Skeletal muscle cell (primary cell): ENCODE measurements at regions not wholly inside any gene's neighbourhood (a gene's known extent, or its start where the extent isn't known, plus 50 kb on each side); places are given as distances from the start of the nearest gene placed in this dataset.

Source experiments
- DNase-seq: peaks from one replicate; pipeline ENCODE4 v3.0.0-alpha.2; 2010; ENCODE audit warnings: low read depth
- H3K4me3 ChIP-seq: 2 replicates; pipeline ENCODE4 v1.5.1; 2011; ENCODE audit warnings: low read depth, mild to moderate bottlenecking, control low read depth, low read length, moderate library complexity

GRCh38 chr6:114449659-114450058 is 106.8 kb upstream of the HS3ST5 start:
- H3K4me3 ChIP-seq: no peak overlapping the region
- no peak for DNase-seq

DNA sequence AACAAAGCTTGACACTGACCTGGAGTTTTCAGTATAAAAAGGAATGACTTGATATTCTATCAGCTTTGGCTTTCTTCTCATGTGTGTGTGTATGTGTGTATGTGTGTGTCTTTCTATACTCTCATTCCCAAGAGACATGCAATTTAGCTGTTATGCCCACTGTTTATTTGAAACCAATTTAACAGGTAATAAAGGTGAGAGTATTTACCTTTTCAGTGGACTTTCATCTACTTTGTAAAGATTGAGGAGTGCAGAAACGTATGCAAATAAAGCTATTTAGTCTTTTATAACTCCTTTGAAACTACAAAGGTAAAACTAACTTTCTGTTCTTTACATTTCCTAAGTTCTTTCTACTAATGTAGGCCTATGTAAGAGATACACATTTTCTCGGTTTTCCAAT is 103.5 kb upstream of the HS3ST5 start:
- H3K4me3 ChIP-seq: no peak overlapping the region
- no peak for DNase-seq

- DNase-seq: no peak
- H3K4me3 ChIP-seq: no peak overlapping the region
Observed at GRCh38 chr6:114445846-114446245, 103.0 kb upstream of the HS3ST5 start.

- DNase-seq: no peak
- H3K4me3 ChIP-seq: no peak overlapping the region
Observed at GRCh38 chr6:114439411-114439810, 96.6 kb upstream of the HS3ST5 start.

DNA sequence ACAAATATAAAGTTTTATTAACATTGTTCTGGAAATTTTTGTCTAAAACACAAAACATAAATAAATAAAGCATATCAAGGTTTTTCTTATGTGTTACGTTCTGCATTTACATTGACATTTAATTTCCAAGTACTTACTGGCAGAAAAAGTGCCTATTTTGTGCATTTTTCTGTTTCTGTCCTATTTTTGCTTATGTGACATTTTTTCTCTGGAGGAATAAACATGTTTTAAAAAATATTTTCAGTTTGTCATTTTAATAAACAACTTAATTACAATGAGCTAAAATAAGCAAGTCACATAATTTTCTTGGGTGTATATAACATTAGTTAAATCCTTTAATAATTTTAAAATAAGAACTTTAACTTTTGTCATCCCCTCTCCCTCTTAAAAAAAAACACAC is 94.4 kb upstream of the HS3ST5 start:
- no peak for DNase-seq
- H3K4me3 ChIP-seq: no peak overlapping the region

DNA sequence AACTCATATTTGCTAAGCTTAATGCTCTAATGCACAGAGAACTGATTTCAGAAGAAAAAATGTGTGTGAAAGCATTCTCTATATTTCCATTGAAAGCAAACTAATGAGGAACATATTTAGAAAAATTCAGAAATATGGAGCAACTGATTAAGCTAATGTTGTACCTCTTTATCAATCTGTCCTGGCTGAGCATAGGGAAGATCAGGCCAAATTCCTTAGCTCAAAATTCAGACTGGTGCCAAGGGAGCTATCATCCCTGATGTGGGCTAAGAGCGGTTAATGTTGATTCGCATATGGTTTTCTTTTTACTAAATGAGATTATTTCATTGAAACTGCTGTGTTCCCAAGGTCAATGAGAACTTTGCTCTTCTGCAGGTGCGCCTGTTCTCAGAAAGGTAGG is 93.9 kb upstream of the HS3ST5 start:
- H3K4me3 ChIP-seq: no peak overlapping the region
- DNase-seq: no peak

DNA sequence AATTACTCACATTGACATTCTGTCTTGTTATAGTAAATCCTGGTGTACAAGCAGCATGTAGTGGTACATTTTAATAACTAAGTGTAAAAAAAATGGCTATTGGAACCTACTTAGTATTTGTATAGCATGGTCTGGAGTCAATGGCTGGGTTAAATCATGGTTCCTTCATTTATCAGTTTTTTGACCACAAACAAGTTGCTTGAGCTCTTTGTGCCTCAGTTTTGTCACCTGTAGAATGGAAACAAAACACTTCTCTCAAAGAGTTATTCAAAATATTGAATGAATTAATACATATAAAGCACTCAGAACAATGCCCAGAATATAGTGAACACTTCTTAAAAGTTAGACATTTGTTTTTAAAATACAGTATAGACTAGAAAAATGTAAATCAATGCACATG is 93.2 kb upstream of the HS3ST5 start:
- no peak for DNase-seq
- no peak overlapping the region for H3K4me3 ChIP-seq

GRCh38 chr6:114432400-114432799 is 89.6 kb upstream of the HS3ST5 start:
- no peak for DNase-seq
- no peak overlapping the region for H3K4me3 ChIP-seq

- H3K4me3 ChIP-seq: no peak overlapping the region
- no peak for DNase-seq
Observed at GRCh38 chr6:114431641-114432040, 88.8 kb upstream of the HS3ST5 start.

- H3K4me3 ChIP-seq: no peak overlapping the region
- DNase-seq: no peak
Observed at GRCh38 chr6:114430534-114431124, 87.8 kb upstream of the HS3ST5 start.

- H3K4me3 ChIP-seq: no peak overlapping the region
- no peak for DNase-seq
Observed at GRCh38 chr6:114428341-114428740, 85.5 kb upstream of the HS3ST5 start.

- H3K4me3 ChIP-seq: no peak overlapping the region
- DNase-seq: no peak
Observed at GRCh38 chr6:114421199-114421598, 78.4 kb upstream of the HS3ST5 start.

GRCh38 chr6:114419175-114419574 is 76.4 kb upstream of the HS3ST5 start:
- DNase-seq: no peak
- no peak overlapping the region for H3K4me3 ChIP-seq

DNA sequence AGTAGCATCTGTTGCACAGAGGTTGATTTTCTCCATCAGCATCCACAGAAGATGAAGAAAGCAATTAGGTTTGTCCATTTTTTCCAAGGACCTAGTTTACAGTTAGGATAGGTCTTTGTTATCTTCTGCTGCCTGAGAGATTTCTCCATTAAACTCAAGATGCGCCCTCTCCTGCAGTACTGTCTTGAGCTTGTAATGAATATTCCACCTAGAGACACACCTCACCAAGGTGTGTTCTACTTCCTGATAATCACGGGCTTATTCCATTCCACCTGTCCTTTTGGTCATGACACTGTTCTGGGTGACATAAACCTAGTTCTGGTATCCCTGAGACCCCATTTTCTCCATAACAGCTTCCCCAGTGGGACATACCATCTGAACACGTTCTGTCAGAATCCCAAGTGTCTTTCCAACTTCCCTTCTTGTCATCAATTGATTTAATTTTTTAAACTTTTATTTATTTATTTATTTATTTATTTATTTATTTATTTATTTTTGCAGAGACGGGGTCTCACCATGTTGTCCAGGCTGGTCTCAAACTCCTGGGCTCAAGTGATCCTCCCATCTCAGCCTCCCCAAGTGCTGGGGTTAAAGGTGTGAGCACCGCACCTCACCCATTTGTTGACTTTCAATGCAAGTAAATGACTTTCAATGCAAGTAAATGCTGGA is 75.6 kb upstream of the HS3ST5 start:
- H3K4me3 ChIP-seq: no peak overlapping the region
- DNase-seq: no peak

DNA sequence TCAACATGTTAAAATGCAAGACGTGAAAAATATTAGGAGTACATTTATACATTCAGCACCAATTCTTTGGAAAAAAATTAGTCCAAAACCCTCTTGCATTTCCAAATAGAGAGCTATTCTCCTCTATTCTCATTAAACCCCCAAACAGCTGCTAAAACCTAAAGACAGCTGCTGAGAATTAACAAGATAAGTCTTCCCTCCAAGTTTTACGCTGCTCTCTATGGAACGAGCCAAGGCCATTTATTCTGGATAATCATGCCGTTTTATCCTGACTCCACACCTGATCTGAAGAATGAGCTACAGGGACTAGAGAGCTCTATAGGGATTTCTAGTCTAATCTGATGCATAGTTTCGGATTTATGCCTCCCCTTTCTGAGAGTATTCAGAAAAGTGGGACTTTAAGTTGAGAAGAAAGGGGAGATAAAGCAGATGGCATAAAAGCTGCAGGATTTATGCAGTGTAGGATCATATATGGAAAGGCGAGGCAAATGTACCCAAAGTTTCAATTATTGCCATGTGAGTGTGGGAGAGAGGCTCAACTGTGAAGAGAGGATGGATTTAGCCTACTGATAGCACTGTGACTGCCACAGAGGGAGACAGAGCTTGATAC is 64.7 kb upstream of the HS3ST5 start:
- no peak overlapping the region for H3K4me3 ChIP-seq
- no peak for DNase-seq

- no peak overlapping the region for H3K4me3 ChIP-seq
- DNase-seq: no peak
Observed at GRCh38 chr6:114404339-114404955, 61.6 kb upstream of the HS3ST5 start.

DNA sequence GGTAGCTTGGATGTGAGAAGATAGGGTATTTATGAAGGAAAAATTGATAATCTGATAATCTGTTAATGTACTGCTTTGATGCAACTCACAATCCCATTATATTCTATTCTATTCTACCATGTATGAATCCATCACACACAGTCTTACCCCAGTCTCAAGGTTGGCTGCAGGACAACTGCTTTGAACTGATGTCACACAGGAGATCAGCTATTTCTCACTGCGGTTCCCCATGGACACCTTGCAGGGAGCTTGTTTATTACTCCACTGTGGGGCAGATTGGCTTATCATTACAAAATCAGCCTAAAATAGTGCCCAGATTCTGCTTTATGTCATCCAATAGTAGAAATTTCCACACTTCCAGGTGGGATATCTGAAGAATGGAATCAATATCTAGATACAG is 61.0 kb upstream of the HS3ST5 start:
- DNase-seq: no peak

DNA sequence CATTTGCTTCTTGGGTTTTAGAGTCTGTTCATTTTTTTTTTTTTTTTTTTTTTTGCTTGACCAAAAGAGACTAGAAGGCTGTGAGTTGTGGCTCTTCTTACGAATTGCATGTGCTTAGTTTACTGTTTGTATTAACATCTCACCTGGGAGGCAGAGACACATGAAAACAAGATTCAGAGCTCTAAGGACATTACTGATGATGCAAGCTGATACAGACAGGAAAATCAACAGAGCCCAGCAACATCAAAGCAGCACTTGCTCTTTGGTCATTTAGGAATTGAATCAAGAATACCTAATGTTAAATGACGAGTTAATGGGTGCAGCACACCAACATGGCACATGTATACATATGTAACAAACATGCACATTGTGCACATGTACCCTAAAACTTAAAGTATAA is 55.7 kb upstream of the HS3ST5 start:
- no peak overlapping the region for H3K4me3 ChIP-seq
- DNase-seq: no peak

More for the DNA sequence above, 61.0 kb upstream of the HS3ST5 start:
- no peak overlapping the region for H3K4me3 ChIP-seq
